HUES6 (cell line): ENCODE measurements at regions not wholly inside any gene's neighbourhood (a gene's known extent, or its start where the extent isn't known, plus 50 kb on each side); places are given as distances from the start of the nearest gene placed in this dataset.

Experiments
- H3K27ac ChIP-seq: 2 replicates; pipeline ENCODE4 v1.7.0; 2013; ENCODE audit warnings: low read depth, mild to moderate bottlenecking, low read length, inconsistent platforms
- H3K27me3 ChIP-seq: 2 replicates; pipeline ENCODE4 v1.6.1; 2013; ENCODE audit warnings: low read length; ENCODE audit not compliant: control insufficient read depth, insufficient read depth
- H3K36me3 ChIP-seq: 2 replicates; pipeline ENCODE4 v1.6.1; 2013; ENCODE audit warnings: low read length; ENCODE audit not compliant: control insufficient read depth, insufficient read depth
- H3K4me1 ChIP-seq: 2 replicates; pipeline ENCODE4 v1.6.1; 2013; ENCODE audit warnings: low read length; ENCODE audit not compliant: control insufficient read depth, insufficient read depth
- H3K4me3 ChIP-seq: 2 replicates; pipeline ENCODE4 v1.5.1; 2013; ENCODE audit warnings: low read depth, low read length
- H3K9ac ChIP-seq: one replicate; pipeline ENCODE4 v1.6.1; 2013; ENCODE audit warnings: mild to moderate bottlenecking, low read length
- H3K9me3 ChIP-seq: 2 replicates; pipeline ENCODE4 v1.6.1; 2013; ENCODE audit warnings: low read depth, low read length; ENCODE audit not compliant: control insufficient read depth, insufficient read depth

- Histone ChIP-seq H3K9ac (no peak overlapping the region), H3K4me3 (no peak overlapping the region), H3K27ac (no peak overlapping the region), H3K9me3 (no peaks in the 10 kb centered on the region), H3K27me3 (peaks cover 27% of the 10 kb centered on the region; the same call in 1 of the 2 replicates), H3K36me3 (no peaks in the 10 kb centered on the region), H3K4me1 (no peaks in the 10 kb centered on the region)
Measured at GRCh38 chr3:10566451-10566850, 61.1 kb upstream of the ATP2B2 start.

GRCh38 chr3:10568549-10568948 lies 63.2 kb upstream of the ATP2B2 start:
- no peaks in the 10 kb centered on the region for H3K36me3 ChIP-seq
- no peak overlapping the region for H3K4me3 ChIP-seq
- no peak overlapping the region for H3K27ac ChIP-seq
- no peaks in the 10 kb centered on the region for H3K9me3 ChIP-seq
- no peak overlapping the region for H3K9ac ChIP-seq
- H3K27me3 ChIP-seq, result peaks cover 14% of the 10 kb centered on the region; the same call in 1 of the 2 replicates
- H3K4me1 ChIP-seq, result no peaks in the 10 kb centered on the region

- H3K9ac ChIP-seq, result no peak overlapping the region
- no peaks in the 10 kb centered on the region for H3K9me3 ChIP-seq
- no peaks in the 10 kb centered on the region for H3K36me3 ChIP-seq
- H3K27ac ChIP-seq, result no peak overlapping the region
- no peak overlapping the region for H3K4me3 ChIP-seq
- H3K27me3 ChIP-seq, result peaks cover 4% of the 10 kb centered on the region; the same call in 1 of the 2 replicates
- no peaks in the 10 kb centered on the region for H3K4me1 ChIP-seq
Measured at GRCh38 chr3:10570196-10570946, 65.0 kb upstream of the ATP2B2 start.

DNA sequence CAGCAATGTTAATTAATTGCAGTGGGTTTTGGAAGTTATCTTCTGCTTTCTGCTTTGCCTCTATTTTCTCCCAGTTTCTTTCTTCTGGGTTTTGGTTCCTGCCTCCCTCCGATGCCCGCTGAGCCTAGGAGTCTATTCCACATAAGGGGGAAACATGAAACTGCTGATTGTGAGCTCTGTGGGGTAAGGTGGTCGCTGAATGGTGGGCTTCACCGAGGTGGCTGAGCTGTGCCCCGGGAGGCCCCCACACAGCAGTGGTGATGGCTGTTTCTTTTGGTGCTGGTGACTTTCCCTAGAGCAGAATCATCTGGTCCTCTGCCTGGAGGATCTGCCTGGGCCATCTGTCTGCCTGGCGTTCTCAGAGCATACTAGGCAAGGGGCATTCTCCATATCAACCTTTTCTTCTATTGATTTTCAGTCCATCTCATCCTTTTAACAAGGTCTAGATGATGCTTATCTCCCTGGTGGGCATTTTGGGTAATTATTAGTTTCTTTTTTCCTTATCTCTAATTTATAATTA lies 68.8 kb upstream of the ATP2B2 start:
- no peaks in the 10 kb centered on the region for H3K27me3 ChIP-seq
- H3K9me3 ChIP-seq, result no peaks in the 10 kb centered on the region
- H3K36me3 ChIP-seq, result no peaks in the 10 kb centered on the region
- no peak overlapping the region for H3K4me3 ChIP-seq
- no peaks in the 10 kb centered on the region for H3K4me1 ChIP-seq
- no peak overlapping the region for H3K9ac ChIP-seq
- no peak overlapping the region for H3K27ac ChIP-seq

GRCh38 chr3:10575601-10576160 lies 70.3 kb upstream of the ATP2B2 start:
- Histone ChIP-seq H3K27ac (no peak overlapping the region), H3K4me3 (no peak overlapping the region), H3K27me3 (no peaks in the 10 kb centered on the region), H3K9ac (no peak overlapping the region), H3K4me1 (no peaks in the 10 kb centered on the region), H3K36me3 (no peaks in the 10 kb centered on the region), H3K9me3 (no peaks in the 10 kb centered on the region)

DNA sequence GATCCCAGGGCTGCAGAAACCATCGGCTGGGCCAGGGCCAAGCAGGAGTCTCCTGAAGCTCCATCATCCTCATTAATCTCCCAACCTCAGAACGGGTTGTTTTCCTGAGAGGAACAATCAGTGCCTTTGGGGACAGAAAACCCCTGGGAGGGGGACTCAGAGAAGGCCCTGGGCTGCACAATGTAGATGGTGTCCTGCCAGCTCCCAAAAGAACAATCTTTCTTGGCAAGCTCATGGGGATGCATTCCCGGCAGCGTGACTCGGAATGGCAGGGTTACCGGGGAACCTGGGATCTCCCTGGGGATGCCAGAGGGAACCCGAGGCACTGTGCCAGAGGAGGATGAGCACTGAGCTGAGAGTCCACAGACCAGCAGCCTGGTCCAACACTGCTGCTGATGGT lies 72.1 kb upstream of the ATP2B2 start:
- Histone ChIP-seq H3K4me3 (no peak overlapping the region), H3K27ac (no peak overlapping the region), H3K9ac (no peak overlapping the region), H3K4me1 (no peaks in the 10 kb centered on the region), H3K9me3 (no peaks in the 10 kb centered on the region), H3K27me3 (no peaks in the 10 kb centered on the region), H3K36me3 (no peaks in the 10 kb centered on the region)

- H3K9ac ChIP-seq, result no peak overlapping the region
- H3K9me3 ChIP-seq, result no peaks in the 10 kb centered on the region
- no peaks in the 10 kb centered on the region for H3K4me1 ChIP-seq
- H3K27me3 ChIP-seq, result no peaks in the 10 kb centered on the region; the same call in none of the 2 replicates
- no peak overlapping the region for H3K4me3 ChIP-seq
- H3K36me3 ChIP-seq, result no peaks in the 10 kb centered on the region
- H3K27ac ChIP-seq, result no peak overlapping the region
Measured at GRCh38 chr3:10580426-10580825, 75.0 kb upstream of the ATP2B2 start.

- no peaks in the 10 kb centered on the region for H3K9me3 ChIP-seq
- no peaks in the 10 kb centered on the region for H3K36me3 ChIP-seq
- H3K4me3 ChIP-seq, result no peak overlapping the region
- no peak overlapping the region for H3K9ac ChIP-seq
- H3K27ac ChIP-seq, result no peak overlapping the region
- H3K4me1 ChIP-seq, result no peaks in the 10 kb centered on the region
- peaks cover 3% of the 10 kb centered on the region for H3K27me3 ChIP-seq
Measured at GRCh38 chr3:10581251-10581650, 75.9 kb upstream of the ATP2B2 start.

DNA sequence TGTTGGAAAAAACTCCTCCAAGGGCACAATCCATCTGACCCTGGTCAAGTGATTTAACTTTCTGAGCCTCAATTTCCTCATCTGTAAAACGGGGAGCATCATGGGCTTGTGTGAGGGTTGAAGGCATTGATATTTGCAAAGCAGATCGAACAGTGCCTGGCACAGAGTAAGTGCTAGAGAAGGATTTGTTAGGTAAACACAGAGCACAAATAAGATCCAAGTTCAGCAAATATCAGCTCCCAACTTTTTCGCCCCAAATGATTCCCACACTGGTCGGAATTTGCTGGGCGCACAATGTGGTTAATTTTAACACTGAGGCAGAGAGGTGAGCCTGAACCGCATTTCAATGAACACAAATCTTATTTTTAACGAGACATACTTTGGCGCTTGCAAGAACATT lies 76.3 kb upstream of the ATP2B2 start:
- Histone ChIP-seq H3K27ac (no peak overlapping the region), H3K9me3 (no peaks in the 10 kb centered on the region), H3K27me3 (peaks cover 5% of the 10 kb centered on the region), H3K4me3 (no peak overlapping the region), H3K9ac (no peak overlapping the region), H3K4me1 (no peaks in the 10 kb centered on the region), H3K36me3 (no peaks in the 10 kb centered on the region)

DNA sequence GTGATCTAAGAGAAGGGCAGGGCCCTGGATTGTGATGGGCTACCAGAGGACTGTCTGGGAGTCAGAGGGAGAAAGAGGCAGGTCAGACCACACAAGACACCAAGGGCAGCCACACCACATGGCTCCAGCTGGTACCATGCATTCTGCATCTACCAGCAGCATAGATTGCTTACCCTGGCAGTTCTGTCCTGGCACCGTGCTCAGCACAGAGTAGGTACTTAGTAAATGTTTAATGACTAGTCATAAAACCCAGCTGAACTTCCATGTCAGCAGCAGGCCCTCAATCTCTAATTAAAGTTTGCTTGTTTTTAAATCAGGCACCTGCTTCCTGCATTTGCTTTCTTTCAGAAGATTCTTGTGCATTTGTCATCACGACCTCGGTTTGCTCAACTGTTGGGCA lies 77.3 kb upstream of the ATP2B2 start:
- H3K27me3 ChIP-seq, result peaks cover 5% of the 10 kb centered on the region
- H3K36me3 ChIP-seq, result no peaks in the 10 kb centered on the region
- no peaks in the 10 kb centered on the region for H3K4me1 ChIP-seq
- H3K27ac ChIP-seq, result no peak overlapping the region
- H3K9ac ChIP-seq, result no peak overlapping the region
- H3K9me3 ChIP-seq, result no peaks in the 10 kb centered on the region
- no peak overlapping the region for H3K4me3 ChIP-seq

DNA sequence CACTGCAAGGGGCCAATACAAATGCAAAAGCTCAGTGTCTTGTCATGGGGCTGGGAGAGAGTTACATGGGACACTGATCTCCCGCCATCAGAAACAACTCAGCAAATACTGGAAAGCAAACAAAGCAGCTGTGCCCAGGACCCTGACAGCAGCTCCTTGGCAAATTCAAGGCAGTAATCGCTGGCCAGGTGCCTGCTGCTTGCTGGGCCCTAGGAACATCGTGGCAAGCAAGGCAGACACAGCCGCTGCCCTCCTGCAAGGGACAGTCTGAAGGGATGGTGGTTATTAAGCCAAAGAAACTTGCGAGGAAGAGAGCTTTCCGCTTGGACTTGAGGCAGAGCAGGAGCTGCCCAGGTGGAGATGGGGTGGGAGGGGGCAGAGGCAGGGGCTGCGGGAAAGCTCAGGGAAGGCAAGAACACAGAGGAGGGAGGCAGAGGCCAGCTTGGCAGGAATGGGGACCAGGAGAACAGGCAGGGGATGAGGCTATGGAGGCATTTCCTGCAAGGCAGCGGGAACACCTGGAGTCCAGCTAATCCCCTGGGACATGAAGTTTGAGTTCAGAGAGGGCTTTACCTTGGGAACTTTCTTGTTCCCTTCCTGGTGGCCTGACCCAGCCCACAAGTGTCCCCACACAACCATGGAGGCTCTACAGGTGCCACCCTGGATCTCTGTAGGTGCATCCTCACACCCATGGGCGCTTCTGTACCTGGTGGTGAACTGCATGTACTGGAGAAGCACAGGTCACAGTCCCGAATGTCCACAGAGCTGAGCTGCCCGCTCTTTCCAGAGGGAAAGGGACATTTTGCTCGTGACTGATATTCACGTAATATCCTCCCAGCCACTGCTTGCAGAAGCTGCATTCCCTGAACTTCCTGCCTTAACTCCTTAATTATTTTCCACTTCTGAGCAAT lies 78.7 kb upstream of the ATP2B2 start:
- H3K27me3 ChIP-seq, result peaks cover 5% of the 10 kb centered on the region
- H3K27ac ChIP-seq, result no peak overlapping the region
- no peak overlapping the region for H3K4me3 ChIP-seq
- H3K4me1 ChIP-seq, result no peaks in the 10 kb centered on the region
- no peaks in the 10 kb centered on the region for H3K9me3 ChIP-seq
- no peaks in the 10 kb centered on the region for H3K36me3 ChIP-seq
- no peak overlapping the region for H3K9ac ChIP-seq
